ENCODE measurements at regions not wholly inside any gene's neighbourhood (a gene's known extent, or its start where the extent isn't known, plus 50 kb on each side); places are given as distances from the start of the nearest gene placed in this dataset.
"Not testable (repeated sequence)": the region's sequence is repeated elsewhere in the genome, so short reads cannot be mapped to it uniquely, and the experiment has no call there.

DNA sequence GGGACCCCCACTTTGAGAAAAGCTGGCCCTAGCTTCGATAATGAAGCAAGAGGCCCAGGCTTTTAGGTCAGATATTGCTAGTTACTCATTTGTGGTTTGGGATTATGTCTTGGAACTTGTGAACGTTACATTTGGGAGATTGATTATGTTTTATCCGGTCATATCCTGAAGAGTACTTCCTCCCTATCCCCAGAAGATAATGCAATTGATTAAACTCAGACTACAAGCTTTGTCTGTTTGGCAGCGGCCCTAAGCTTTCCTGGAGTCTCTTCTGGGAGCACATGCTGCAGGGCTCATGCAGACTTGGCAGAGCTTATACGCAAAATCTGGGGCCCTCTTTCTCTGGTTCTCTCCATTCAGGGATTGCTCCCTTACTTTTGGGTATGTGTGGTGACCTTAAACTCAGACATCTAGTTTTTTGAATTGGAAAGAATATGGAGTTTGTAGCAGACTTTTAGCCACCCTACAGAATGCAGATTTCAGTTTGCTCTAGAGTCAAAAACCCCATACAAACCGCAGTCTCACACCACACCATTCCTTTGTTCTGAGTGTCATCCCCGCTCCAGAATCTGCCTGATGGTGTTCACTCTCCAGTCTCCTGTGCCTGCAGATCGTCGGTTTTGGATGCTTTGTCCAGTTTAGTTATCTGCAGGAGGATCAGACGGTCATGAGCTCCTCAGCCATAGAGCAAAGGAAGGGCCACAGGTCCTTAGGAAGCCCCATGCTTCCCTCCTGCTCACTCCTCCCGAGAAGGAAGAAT, 449.5 kb upstream of the TRPC7 start:
- TF ChIP-seq, protein P1, sequence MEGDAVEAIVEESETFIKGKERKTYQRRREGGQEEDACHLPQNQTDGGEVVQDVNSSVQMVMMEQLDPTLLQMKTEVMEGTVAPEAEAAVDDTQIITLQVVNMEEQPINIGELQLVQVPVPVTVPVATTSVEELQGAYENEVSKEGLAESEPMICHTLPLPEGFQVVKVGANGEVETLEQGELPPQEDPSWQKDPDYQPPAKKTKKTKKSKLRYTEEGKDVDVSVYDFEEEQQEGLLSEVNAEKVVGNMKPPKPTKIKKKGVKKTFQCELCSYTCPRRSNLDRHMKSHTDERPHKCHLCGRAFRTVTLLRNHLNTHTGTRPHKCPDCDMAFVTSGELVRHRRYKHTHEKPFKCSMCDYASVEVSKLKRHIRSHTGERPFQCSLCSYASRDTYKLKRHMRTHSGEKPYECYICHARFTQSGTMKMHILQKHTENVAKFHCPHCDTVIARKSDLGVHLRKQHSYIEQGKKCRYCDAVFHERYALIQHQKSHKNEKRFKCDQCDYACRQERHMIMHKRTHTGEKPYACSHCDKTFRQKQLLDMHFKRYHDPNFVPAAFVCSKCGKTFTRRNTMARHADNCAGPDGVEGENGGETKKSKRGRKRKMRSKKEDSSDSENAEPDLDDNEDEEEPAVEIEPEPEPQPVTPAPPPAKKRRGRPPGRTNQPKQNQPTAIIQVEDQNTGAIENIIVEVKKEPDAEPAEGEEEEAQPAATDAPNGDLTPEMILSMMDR (IDR thresholded peaks at IDR 0.05) = no peak
- TF ChIP-seq POLR2A (IDR thresholded peaks at IDR 0.05) (no peak), POLR2AphosphoS5 (IDR thresholded peaks at IDR 0.05) (no peak)
- Histone ChIP-seq H3K36me3 (no peaks in the 10 kb centered on the region), H3K27me3 (replicated peaks; ENCODE audit: insufficient read depth) (no peaks in the 10 kb centered on the region), H3K27ac (no peak overlapping the region), H3K4me3 (no peak overlapping the region), H3K9me3 (no peaks in the 10 kb centered on the region), H3K4me1 (replicated peaks) (no peaks in the 10 kb centered on the region)
- WGBS = 81% methylated on average over 11 of the region's 11 CpGs
- intact Hi-C loops (cut with DNase I) = no loop called here
- no peak for DNase-seq (ENCODE audit: low spot score)

DNA sequence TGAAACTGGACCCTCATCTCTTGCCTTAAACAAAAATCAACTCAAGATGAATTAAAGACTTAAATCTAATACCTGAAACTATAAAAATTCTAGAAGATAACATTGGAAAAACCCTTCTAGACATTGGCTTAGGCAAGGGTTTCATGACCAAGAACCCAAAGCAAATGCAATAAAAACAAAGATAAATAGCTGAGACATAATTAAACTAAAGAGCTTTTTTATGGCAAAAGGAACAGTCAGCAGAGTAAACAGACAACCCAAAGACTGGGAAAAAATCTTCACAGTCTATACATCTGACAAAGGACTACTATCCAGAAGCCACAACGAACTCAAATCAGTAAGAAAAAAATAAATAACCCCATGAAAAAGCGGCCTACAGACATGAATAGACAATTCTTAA, 446.9 kb upstream of the TRPC7 start:
- TF ChIP-seq POLR2AphosphoS5 (IDR thresholded peaks at IDR 0.05) = peak; percentile 24
- H3K27ac ChIP-seq; H3K36me3 ChIP-seq; H3K9me3 ChIP-seq; H3K4me3 ChIP-seq; H3K27me3 ChIP-seq (replicated peaks; ENCODE audit: insufficient read depth); DNase-seq (ENCODE audit: low spot score); intact Hi-C loops (cut with DNase I); H3K4me1 ChIP-seq (replicated peaks): not testable (repeated sequence)
- 28% methylated on average over 2 of the region's 2 CpGs for WGBS

DNA sequence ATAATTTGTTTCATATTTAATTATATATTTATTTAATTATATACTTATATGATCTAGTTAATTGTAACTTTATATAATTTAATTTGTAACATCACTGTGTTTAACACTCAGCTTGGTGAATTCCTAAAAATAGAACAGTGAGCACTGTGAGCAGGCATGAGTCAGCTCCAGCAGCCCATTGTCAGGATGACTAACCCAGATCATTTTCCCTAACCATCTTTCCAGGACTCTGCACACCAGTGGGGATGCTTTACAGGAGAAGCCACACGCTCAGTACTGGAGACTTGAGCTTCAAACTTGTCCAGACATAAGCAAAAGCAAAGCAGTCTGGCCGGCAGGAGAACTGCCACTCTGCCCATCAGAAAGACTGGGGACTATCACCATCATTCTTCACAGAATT, 446.2 kb upstream of the TRPC7 start:
- no peak for DNase-seq (ENCODE audit: low spot score)
- no peaks in the 10 kb centered on the region for H3K36me3 ChIP-seq
- 79% methylated on average over 2 of the region's 2 CpGs for WGBS
- TF ChIP-seq POLR2A (IDR thresholded peaks at IDR 0.05) (no peak), POLR2AphosphoS5 (IDR thresholded peaks at IDR 0.05) (no peak)
- TF ChIP-seq, protein P1 (IDR thresholded peaks at IDR 0.05) = no peak
- H3K9me3 ChIP-seq = no peaks in the 10 kb centered on the region
- no peak overlapping the region for H3K4me3 ChIP-seq
- intact Hi-C loops (cut with DNase I) = no loop called here
- no peaks in the 10 kb centered on the region for H3K4me1 ChIP-seq (replicated peaks)
- H3K27ac ChIP-seq = no peak overlapping the region
- no peaks in the 10 kb centered on the region for H3K27me3 ChIP-seq (replicated peaks; ENCODE audit: insufficient read depth)

- Histone ChIP-seq H3K4me1 (replicated peaks) (no peaks in the 10 kb centered on the region), H3K36me3 (no peaks in the 10 kb centered on the region), H3K27me3 (replicated peaks; ENCODE audit: insufficient read depth) (no peaks in the 10 kb centered on the region), H3K9me3 (no peaks in the 10 kb centered on the region), H3K27ac (no peak overlapping the region), H3K4me3 (no peak overlapping the region)
- 43% methylated on average over 3 of the region's 3 CpGs for WGBS
- intact Hi-C loops (cut with DNase I) = no loop called here
- TF ChIP-seq POLR2A (IDR thresholded peaks at IDR 0.05) = no peak
- TF ChIP-seq, protein P1 (IDR thresholded peaks at IDR 0.05) = no peak
- TF ChIP-seq POLR2AphosphoS5 (IDR thresholded peaks at IDR 0.05) = no peak
- DNase-seq (ENCODE audit: low spot score) = no peak
These were observed 445.7 kb upstream of the TRPC7 start for GRCh38 chr5:136811086-136811485.

- H3K4me1 ChIP-seq (replicated peaks) = no peaks in the 10 kb centered on the region
- WGBS = 51% methylated on average over 5 of the region's 5 CpGs
- H3K4me3 ChIP-seq = no peak overlapping the region
- H3K27me3 ChIP-seq (replicated peaks; ENCODE audit: insufficient read depth) = no peaks in the 10 kb centered on the region
- H3K9me3 ChIP-seq = no peaks in the 10 kb centered on the region
- H3K27ac ChIP-seq = no peak overlapping the region
- no peak for DNase-seq (ENCODE audit: low spot score)
- intact Hi-C loops (cut with DNase I) = no loop called here
- no peaks in the 10 kb centered on the region for H3K36me3 ChIP-seq
- TF ChIP-seq, protein P1 (IDR thresholded peaks at IDR 0.05) = no peak
- TF ChIP-seq POLR2AphosphoS5 (IDR thresholded peaks at IDR 0.05) = no peak
These were observed 445.0 kb upstream of the TRPC7 start for GRCh38 chr5:136810261-136810801.

Measured in prostate gland (tissue), 2 donors.